Keratinocyte (primary cell): ENCODE measurements at regions not wholly inside any gene's neighbourhood (a gene's known extent, or its start where the extent isn't known, plus 50 kb on each side); places are given as distances from the start of the nearest gene placed in this dataset.

ENCODE experiments used
- EZH2 ChIP-seq: IDR thresholded peaks from one replicate; pipeline ENCODE4 v1.6.1; 2012; ENCODE audit warnings: inconsistent platforms, mild to moderate bottlenecking, low read length, moderate library complexity
- TF ChIP-seq, protein P1 (sequence below), 3 experiments: IDR thresholded peaks in 1 of 3; conservative IDR thresholded peaks in 1 of 3; optimal IDR thresholded peaks in 1 of 3; 2 replicates in 2 of 3; 3 replicates in 1 of 3; pipeline versions ENCODE3 to v1.5.1; 2011; ENCODE audit warnings: low read length in 3 of 3, mild to moderate bottlenecking in 3 of 3, moderate library complexity in 2 of 3, control low read depth in 1 of 3, inconsistent platforms in 1 of 3; ENCODE audit not compliant: insufficient read depth in 2 of 3; ENCODE audit errors: extremely low read depth in 1 of 3

DNA sequence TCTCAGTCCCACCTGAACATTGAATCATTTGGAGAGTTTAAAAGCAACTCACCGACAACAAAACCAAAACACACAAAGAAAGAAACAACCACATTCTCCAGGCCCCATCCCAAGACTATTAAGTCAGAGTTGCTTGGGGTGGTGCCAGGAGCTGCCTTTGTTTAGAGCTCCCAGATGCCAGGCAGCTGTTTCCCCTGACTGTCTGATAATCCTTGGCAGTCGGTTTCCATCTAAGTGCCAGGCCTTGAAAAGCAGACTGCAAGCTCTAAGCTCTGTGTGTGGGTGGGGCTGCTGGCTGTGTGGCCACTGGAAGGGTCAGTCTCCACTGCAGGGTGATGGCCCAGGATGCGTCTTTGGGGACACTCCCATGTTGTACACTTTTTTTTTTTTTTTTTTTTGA, 255.3 kb upstream of the AGAP1 start:
- TF ChIP-seq, protein P1, sequence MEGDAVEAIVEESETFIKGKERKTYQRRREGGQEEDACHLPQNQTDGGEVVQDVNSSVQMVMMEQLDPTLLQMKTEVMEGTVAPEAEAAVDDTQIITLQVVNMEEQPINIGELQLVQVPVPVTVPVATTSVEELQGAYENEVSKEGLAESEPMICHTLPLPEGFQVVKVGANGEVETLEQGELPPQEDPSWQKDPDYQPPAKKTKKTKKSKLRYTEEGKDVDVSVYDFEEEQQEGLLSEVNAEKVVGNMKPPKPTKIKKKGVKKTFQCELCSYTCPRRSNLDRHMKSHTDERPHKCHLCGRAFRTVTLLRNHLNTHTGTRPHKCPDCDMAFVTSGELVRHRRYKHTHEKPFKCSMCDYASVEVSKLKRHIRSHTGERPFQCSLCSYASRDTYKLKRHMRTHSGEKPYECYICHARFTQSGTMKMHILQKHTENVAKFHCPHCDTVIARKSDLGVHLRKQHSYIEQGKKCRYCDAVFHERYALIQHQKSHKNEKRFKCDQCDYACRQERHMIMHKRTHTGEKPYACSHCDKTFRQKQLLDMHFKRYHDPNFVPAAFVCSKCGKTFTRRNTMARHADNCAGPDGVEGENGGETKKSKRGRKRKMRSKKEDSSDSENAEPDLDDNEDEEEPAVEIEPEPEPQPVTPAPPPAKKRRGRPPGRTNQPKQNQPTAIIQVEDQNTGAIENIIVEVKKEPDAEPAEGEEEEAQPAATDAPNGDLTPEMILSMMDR (optimal IDR thresholded peaks at IDR 0.05 in 1 of 3, IDR thresholded peaks at IDR 0.05 in 1 of 3, conservative IDR thresholded peaks at IDR 0.05 in 1 of 3; ENCODE audit: extremely low read depth in 1 of 3, insufficient read depth in 2 of 3, low read length in 3 of 3): no peak
- no peak for TF ChIP-seq EZH2
